HEK293T (cell line): ENCODE measurements at regions not wholly inside any gene's neighbourhood (a gene's known extent, or its start where the extent isn't known, plus 50 kb on each side); places are given as distances from the start of the nearest gene placed in this dataset.
"Not testable (repeated sequence)": the region's sequence is repeated elsewhere in the genome, so short reads cannot be mapped to it uniquely, and the experiment has no call there.

ENCODE experiments used
- CTCF ChIA-PET: fragments of 350-600 bp; formaldehyde crosslinking; extraction: SDS; loops from one replicate; lab custom pipeline; 2021; ENCODE audit warnings: antibody characterized with exemption, inconsistent platforms; lab: Yijun Ruan, JAX
- POLR2A ChIA-PET: fragments of 350-600 bp; formaldehyde crosslinking; extraction: SDS; loops from one replicate; lab custom pipeline; 2020; ENCODE audit warnings: antibody characterized with exemption, inconsistent platforms; lab: Yijun Ruan, JAX
- DNase-seq: peaks from one replicate; pipeline ENCODE4 v3.0.0; 2012; ENCODE audit warnings: mixed read lengths; ENCODE audit errors: extremely low spot score
- ARNT ChIP-seq: fragments of 450-650 bp; IDR thresholded peaks from 2 replicates; pipeline ENCODE4 v1.6.1; 2017; ENCODE audit warnings: mild to moderate bottlenecking
- BHLHE40 ChIP-seq: fragments of 450-650 bp; IDR thresholded peaks from 2 replicates; pipeline ENCODE4 v1.6.1; 2016; ENCODE audit warnings: mild to moderate bottlenecking, moderate library complexity, borderline replicate concordance
- CTBP1 ChIP-seq: fragments of 450-650 bp; IDR thresholded peaks from 2 replicates; pipeline ENCODE4 v1.6.1; 2016; ENCODE audit warnings: borderline replicate concordance
- ELF4 ChIP-seq: fragments of 450-650 bp; IDR thresholded peaks from 2 replicates; pipeline ENCODE4 v1.6.1; 2017; ENCODE audit warnings: antibody characterized with exemption
- FOXA1 ChIP-seq: fragments of 450-650 bp; IDR thresholded peaks from 2 replicates; pipeline ENCODE4 v1.6.1; 2016; ENCODE audit warnings: mild to moderate bottlenecking
- FOXK2 ChIP-seq: fragments of 450-650 bp; IDR thresholded peaks from 2 replicates; pipeline ENCODE4 v1.6.1; 2016; ENCODE audit warnings: mild to moderate bottlenecking
- FOXM1 ChIP-seq: fragments of 450-650 bp; IDR thresholded peaks from 2 replicates; pipeline ENCODE4 v1.6.1; 2017; ENCODE audit warnings: mild to moderate bottlenecking, borderline replicate concordance
- HDGF ChIP-seq: fragments of 450-650 bp; IDR thresholded peaks from 2 replicates; pipeline ENCODE4 v1.6.1; 2017; ENCODE audit warnings: antibody characterized with exemption, borderline replicate concordance
- L3MBTL2 ChIP-seq: fragments of 450-650 bp; conservative IDR thresholded peaks from 2 replicates; pipeline ENCODE4 v1.6.1; 2016; ENCODE audit warnings: mild to moderate bottlenecking
- LEF1 ChIP-seq: fragments of 450-650 bp; IDR thresholded peaks from 2 replicates; pipeline ENCODE4 v1.6.1; 2017; ENCODE audit warnings: mild to moderate bottlenecking, borderline replicate concordance
- NFRKB ChIP-seq: fragments of 450-650 bp; IDR thresholded peaks from 2 replicates; pipeline ENCODE4 v1.6.1; 2016; ENCODE audit warnings: mild to moderate bottlenecking, moderate library complexity
- PKNOX1 ChIP-seq: fragments of 450-650 bp; IDR thresholded peaks from 2 replicates; pipeline ENCODE4 v1.6.1; 2016
- SP1 ChIP-seq: fragments of 450-650 bp; IDR thresholded peaks from 2 replicates; pipeline ENCODE4 v1.6.1; 2017
- SUZ12 ChIP-seq: fragments of 450-650 bp; IDR thresholded peaks from 2 replicates; pipeline ENCODE4 v1.6.1; 2016; ENCODE audit warnings: mild to moderate bottlenecking
- TARDBP ChIP-seq: fragments of 450-650 bp; IDR thresholded peaks from 2 replicates; pipeline ENCODE4 v1.6.1; 2016
- ZNF384 ChIP-seq: fragments of 450-650 bp; IDR thresholded peaks from 2 replicates; pipeline ENCODE4 v1.6.1; 2016

GRCh38 chrX:123108513-123109427 is 75.3 kb upstream of the GRIA3 start:
- TF ChIP-seq CTBP1 (no peak), LEF1 (no peak), HDGF (no peak), TARDBP (no peak), FOXA1 (no peak), L3MBTL2 (no peak), SUZ12 (no peak), FOXK2 (no peak), ELF4 (no peak), PKNOX1 (no peak), BHLHE40 (no peak), ARNT (no peak), ZNF384 (no peak), FOXM1 (no peak), NFRKB (no peak)
- no peak for DNase-seq
- ChIA-PET POLR2A (no interaction called here), CTCF (no interaction called here)

- TF ChIP-seq NFRKB = no peak
- TF ChIP-seq SP1 = no peak
- TF ChIP-seq PKNOX1 = no peak
- no peak for TF ChIP-seq ARNT
- no peak for TF ChIP-seq L3MBTL2
- no peak for TF ChIP-seq BHLHE40
- no peak for TF ChIP-seq TARDBP
- TF ChIP-seq HDGF = no peak
- TF ChIP-seq CTBP1 = no peak
- no peak for TF ChIP-seq FOXM1
- no peak for TF ChIP-seq ZNF384
- no peak for TF ChIP-seq ELF4
- TF ChIP-seq FOXK2 = no peak
- TF ChIP-seq LEF1 = no peak
- no peak for TF ChIP-seq SUZ12
- TF ChIP-seq FOXA1 = no peak
- ChIA-PET POLR2A (no interaction called here), CTCF (no interaction called here)
- no peak for DNase-seq
Measured at GRCh38 chrX:123121241-123121640, 62.8 kb upstream of the GRIA3 start.

- DNase-seq, POLR2A ChIA-PET, CTCF ChIA-PET: not testable (repeated sequence)
Measured at GRCh38 chrX:123129805-123130204, 54.3 kb upstream of the GRIA3 start.
